RKO (cell line): ENCODE measurements at regions not wholly inside any gene's neighbourhood (a gene's known extent, or its start where the extent isn't known, plus 50 kb on each side); places are given as distances from the start of the nearest gene placed in this dataset.

Experiments
- DNase-seq: peaks from one replicate; pipeline ENCODE4 v3.0.0-alpha.2; 2016; ENCODE audit warnings: low spot score

- no peak for DNase-seq
Observed at GRCh38 chr11:62030071-62030684, 62.7 kb upstream of the FTH1 start.

DNA sequence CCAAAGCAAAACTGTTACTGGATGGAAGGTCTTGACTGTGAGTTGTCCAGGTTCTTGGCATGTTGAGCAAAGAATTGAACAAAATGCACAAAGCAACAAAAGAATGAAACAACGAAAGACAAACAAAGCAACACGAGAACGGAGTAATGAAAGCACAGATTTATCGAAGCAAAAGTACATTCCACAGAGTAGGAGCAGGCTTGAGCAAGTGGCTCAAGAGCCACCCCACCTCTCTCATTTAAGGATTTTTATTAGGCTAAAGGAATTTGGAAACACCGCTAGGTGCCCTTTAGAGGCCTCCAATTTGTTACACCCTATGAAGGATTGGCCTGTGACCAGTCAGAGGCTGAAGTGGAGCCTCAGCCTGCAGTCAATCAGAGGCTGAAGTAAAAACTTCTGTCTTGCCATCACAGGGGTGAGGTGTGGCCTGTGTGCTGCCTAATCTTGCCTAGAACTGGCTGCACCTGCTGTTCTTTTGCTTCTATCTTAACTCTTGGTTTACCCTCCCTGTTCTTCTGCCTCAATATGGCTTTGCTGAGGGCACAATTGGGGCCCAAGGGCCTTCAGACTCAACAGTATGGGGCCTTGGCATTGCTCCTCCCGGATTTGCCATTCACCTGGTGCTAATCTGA lies 59.4 kb upstream of the FTH1 start:
- DNase-seq, result no peak

GRCh38 chr11:62025487-62026105 lies 58.2 kb upstream of the FTH1 start:
- peak; percentile 26 for DNase-seq

DNA sequence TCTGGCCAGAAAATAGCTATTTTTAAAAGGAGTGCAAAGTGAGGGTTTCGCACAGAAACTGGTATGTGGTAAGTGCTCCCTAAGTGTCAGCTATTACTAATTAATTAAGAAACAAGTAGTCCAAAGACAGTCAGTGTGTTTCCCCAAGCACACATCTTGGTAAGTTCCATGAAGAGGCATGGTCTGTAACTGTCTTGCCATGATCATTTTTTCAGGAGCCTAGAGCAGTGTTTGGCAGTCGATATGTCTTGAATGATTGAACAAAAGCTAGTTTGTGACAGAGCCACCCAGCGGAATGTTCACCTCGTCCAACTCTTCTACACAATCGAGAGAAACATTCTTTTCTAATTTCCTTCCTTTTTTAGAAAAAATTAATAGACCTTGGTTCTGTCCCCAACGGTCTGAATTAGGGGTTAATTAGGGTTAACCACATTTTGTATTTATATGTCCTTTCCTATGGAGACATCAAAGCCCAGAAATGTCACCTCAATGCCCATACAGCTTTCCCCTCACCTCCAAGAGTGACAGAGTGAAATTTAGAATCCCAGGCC lies 57.6 kb upstream of the FTH1 start:
- no peak for DNase-seq

GRCh38 chr11:62022211-62022610 lies 54.8 kb upstream of the FTH1 start:
- no peak for DNase-seq

GRCh38 chr11:62020661-62021060 lies 53.2 kb upstream of the FTH1 start:
- no peak for DNase-seq

DNA sequence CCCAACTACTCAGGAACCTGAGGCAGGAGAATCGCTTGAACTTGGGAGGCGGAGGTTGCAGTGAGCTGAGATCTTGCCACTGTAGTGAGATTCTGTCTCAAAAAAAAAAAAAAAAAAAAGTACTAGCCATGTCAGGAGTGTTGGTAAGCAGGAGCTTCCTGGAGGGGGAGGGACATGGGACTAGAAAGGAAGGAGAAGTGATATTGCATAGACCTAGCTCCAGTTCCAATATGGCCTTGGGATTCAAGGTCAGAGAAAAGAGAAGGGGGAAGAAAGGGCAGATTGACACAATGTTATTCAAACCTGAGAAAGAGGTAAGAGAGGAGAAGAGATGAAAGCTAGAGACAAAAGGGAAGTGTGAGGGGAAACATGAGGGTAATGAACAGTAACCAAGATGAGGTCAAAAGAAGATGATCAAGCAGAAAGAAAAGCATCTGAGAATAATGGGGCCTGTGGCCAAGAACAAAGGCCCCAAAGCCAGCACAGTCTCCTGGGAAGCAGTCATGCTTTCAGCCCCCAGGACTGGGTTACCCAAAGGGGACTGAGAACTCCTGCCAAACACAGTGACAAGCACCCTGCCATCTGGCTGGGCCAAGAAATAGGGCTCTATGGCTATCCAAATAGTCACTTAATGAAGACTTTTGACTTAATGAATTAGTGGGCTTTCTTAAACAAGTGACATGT lies 51.7 kb upstream of the FTH1 start:
- no peak for DNase-seq

- no peak for DNase-seq
Observed at GRCh38 chr11:62017878-62018655, 50.6 kb upstream of the FTH1 start.
